Coronary artery (tissue), 2 donors: ENCODE measurements at regions not wholly inside any gene's neighbourhood (a gene's known extent, or its start where the extent isn't known, plus 50 kb on each side); places are given as distances from the start of the nearest gene placed in this dataset.

Source experiments
- DNase-seq: peaks from one replicate; pipeline ENCODE4 v3.0.0-alpha.2; 2017; ENCODE audit warnings: low spot score
- H3K27ac ChIP-seq, 2 donors: fragments of 200-600 bp; sonication (generic); one replicate each; pipeline ENCODE4 v1.5.1; 2016 to 2019
- H3K4me3 ChIP-seq: fragments of 200-600 bp; sonication (generic); 2 replicates; pipeline ENCODE4 v1.5.1; 2016; ENCODE audit warnings: mild to moderate bottlenecking, moderate library complexity
- TF ChIP-seq, protein P1 (sequence below): fragments of 200-600 bp; sonication (generic); IDR thresholded peaks from one replicate; pipeline ENCODE4 v1.5.1; 2019; ENCODE audit warnings: antibody characterized with exemption

DNA sequence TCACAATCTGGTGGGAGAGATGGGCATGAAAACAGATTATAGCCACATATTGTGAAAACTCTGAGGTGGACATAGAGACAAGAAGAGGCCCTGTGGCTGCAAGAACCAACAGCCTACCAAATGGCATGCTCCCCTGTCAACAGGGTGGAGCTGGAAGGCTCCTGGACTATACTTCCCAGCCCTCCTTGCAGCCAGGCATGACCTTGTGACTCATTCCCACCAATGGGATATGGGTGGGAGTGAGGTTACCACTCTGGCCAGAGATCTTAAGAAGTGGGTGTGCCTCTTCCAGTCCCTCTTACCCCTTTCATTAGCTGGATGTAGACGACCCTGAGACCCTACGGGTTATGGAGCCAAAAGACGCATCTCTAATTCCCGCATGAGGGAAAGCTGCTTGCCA lies 126.4 kb upstream of the ZBED5 start:
- no peak for DNase-seq
- TF ChIP-seq, protein P1, sequence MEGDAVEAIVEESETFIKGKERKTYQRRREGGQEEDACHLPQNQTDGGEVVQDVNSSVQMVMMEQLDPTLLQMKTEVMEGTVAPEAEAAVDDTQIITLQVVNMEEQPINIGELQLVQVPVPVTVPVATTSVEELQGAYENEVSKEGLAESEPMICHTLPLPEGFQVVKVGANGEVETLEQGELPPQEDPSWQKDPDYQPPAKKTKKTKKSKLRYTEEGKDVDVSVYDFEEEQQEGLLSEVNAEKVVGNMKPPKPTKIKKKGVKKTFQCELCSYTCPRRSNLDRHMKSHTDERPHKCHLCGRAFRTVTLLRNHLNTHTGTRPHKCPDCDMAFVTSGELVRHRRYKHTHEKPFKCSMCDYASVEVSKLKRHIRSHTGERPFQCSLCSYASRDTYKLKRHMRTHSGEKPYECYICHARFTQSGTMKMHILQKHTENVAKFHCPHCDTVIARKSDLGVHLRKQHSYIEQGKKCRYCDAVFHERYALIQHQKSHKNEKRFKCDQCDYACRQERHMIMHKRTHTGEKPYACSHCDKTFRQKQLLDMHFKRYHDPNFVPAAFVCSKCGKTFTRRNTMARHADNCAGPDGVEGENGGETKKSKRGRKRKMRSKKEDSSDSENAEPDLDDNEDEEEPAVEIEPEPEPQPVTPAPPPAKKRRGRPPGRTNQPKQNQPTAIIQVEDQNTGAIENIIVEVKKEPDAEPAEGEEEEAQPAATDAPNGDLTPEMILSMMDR: no peak
- Histone ChIP-seq H3K4me3 (no peak overlapping the region), H3K27ac (no peak overlapping the region)

DNA sequence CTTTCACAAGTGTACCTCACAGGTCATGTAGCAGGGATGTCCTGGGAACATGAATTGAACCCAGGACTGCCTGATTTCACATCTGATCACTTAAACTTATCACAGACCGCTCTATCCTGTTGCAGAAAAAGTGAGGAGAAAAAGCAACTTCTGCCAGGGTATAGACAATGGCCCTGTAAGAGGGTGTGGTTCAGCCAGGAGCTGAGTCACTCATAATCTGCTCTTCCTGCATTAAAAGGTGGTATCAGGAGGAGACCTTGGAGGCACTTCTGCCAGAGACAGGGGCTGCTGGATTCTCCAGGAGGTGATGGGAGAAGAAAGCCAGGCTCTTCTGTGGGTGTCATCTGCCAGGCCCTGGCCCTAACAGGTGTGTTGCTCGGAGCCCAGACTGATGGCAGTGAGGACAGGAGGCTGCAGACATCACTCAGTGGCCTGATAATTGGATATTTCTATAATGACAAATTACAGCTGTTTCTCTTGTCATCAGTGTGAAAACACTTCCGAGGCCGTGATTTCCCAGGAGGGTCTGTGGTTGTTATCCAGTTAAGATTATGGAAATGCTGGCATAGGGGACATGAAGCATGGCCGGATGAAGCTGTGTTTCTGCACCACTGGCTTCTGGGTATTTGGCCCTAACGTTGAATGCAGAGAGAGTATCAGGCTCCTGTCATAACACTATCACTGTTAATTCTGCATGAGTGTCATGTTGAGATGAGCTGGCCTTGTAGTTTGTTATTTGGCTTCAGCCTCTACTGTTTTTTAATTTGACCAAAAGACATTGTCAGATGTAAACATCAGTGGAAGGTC lies 125.1 kb upstream of the ZBED5 start:
- no peak overlapping the region for H3K27ac ChIP-seq
- TF ChIP-seq, protein P1: no peak
- no peak for DNase-seq
- no peak overlapping the region for H3K4me3 ChIP-seq

DNA sequence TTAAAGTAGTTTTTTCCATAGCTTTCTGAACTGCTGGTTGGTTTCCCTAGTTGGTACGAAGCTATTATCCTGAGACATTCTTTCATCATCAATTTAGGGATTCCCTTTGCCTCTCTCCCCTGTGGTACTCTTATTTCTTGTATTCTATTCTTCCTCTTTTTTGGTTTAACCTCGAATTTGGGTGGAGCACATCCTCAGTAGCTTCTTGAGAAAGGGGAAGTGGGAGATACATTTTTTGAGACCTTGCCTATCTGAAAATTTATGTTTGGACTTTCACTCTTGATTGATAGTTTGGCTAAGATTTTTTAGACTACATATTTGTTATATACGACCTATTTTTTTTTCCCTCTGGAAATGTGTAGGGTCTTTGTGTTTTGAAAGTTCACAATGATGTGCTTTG lies 121.7 kb upstream of the ZBED5 start:
- no peak for DNase-seq
- TF ChIP-seq, protein P1: no peak
- Histone ChIP-seq H3K4me3 (no peak overlapping the region), H3K27ac (no peak overlapping the region)

DNA sequence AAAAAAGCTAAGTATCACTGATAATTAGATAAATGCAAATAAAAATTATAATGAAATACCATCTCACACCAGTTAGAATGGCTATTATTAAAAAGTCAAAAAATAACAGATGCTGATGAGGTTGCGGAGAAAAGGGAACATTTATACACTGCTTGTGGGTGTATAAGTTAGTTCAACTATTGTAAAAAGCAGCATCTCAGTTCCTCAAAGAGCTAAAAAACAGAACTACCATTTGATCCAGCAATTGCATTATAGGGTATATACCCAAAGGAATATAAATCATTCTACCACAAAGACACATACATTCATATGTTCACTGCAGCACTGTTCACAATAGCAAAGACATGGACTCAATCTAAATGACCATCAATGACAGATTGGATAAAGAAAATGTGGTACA lies 120.3 kb upstream of the ZBED5 start:
- no peak overlapping the region for H3K27ac ChIP-seq
- no peak for DNase-seq
- no peak overlapping the region for H3K4me3 ChIP-seq
- TF ChIP-seq, protein P1: no peak

DNA sequence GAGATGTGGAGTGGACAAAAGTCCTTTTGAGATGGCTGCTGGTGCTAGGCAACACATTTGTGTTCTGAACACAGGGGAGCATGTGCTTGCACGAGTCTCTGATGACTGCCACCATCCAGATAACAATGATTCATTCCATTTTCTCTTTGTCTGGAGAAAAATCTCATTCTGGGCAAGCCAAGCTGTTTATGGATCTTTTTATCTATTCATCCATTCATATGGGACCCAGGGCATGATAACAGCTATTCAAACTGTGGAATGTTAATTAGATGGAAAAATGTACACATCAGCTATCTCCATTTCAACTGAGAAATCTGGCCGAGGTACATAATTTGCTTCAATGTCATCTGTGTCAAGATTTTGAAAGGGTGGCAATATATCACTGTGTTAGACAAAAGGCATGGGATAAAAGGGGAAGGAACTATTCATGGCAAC lies 117.5 kb upstream of the ZBED5 start:
- TF ChIP-seq, protein P1: no peak
- no peak for DNase-seq
- Histone ChIP-seq H3K4me3 (no peak overlapping the region), H3K27ac (no peak overlapping the region)

DNA sequence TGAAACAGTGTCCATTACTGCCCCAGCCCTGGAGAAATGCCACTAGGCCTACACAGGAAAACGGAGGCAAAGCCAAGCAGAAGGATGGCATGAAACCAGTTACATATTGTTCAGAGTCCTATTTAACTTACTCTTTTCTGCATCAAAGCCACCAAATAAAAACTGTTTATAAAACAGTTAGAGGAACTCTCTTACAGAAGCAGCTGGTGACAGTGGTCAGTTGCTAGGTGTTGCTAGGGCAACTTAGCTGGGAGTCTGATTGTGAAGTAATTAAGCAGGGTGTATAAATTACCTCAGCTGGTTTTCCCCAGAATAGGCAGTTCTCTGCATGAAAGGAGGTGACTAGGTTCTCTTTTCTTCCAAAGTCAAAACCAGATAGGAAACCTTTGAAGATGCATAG lies 115.6 kb upstream of the ZBED5 start:
- no peak for DNase-seq
- no peak overlapping the region for H3K27ac ChIP-seq
- TF ChIP-seq, protein P1: no peak
- no peak overlapping the region for H3K4me3 ChIP-seq

DNA sequence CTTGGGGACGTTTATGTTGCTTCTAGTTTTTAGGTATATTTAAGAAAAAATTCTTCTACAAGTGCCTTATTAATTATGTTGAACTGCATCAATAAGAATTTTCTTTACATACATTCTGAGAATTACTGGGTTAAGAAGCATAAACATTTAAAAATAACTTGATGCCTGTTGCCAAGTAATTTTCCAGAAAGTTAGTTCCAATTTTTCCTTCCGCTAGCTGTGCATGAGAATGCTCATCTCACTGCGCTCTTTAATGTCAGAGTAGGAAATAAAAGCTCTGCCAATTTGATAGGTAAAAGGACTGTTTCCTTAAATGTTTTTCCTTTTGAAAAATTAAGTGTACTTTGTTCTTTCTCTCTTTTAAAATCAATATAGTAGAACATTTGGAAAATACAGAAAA lies 113.1 kb upstream of the ZBED5 start:
- H3K27ac ChIP-seq: no peak overlapping the region
- TF ChIP-seq, protein P1: no peak
- DNase-seq: no peak

More for the DNA sequence above, 113.1 kb upstream of the ZBED5 start:
- no peak overlapping the region for H3K4me3 ChIP-seq
